HepG2 (cell line): ENCODE measurements at regions not wholly inside any gene's neighbourhood (a gene's known extent, or its start where the extent isn't known, plus 50 kb on each side); places are given as distances from the start of the nearest gene placed in this dataset.

Experiments used
- ATAC-seq: fragments of 200-7000 bp; cut with Tn5 transposase; 3 replicates; pipeline ENCODE4 v1.9.1; 2020; ENCODE audit warnings: mild to moderate bottlenecking, moderate library complexity
- BruUV-seq: library from RNA; stranded (reverse); fragments of 400-500 nt; replicated peaks from 2 replicates; lab custom pipeline; 2021; lab: Mats Ljungman, UMichigan
- CTCF ChIA-PET: fragments of 300-600 bp; formaldehyde crosslinking; extraction: SDS; loops from one replicate; lab custom pipeline; 2021; ENCODE audit warnings: low total read pairs, inconsistent platforms, low intra/inter-chr PET ratio; lab: Yijun Ruan, JAX
- POLR2A ChIA-PET: fragments of 350-600 bp; sonication (Branson Sonifier 250); formaldehyde crosslinking; loops from one replicate; lab custom pipeline; 2020; ENCODE audit warnings: antibody characterized with exemption, inconsistent platforms; lab: Yijun Ruan, JAX
- DNase-seq: peaks from one replicate; pipeline ENCODE4 v3.0.0-alpha.2; 2015; ENCODE audit warnings: low spot score
- FAIRE-seq: peaks from 3 replicates; lab custom pipeline; 2011; peaks lifted over from hg19 to GRCh38; lab: Jason Lieb, UNC
- H2AFZ ChIP-seq: one replicate; pipeline ENCODE4 v1.6.1; 2011; ENCODE audit warnings: low read length, inconsistent platforms
- H3K27ac ChIP-seq: fragments of 300-600 bp; 3 replicates; pipeline ENCODE4 v1.8.0; 2011; ENCODE audit warnings: mixed run types, mild to moderate bottlenecking, mixed read lengths, low read length, inconsistent platforms; ENCODE audit not compliant: insufficient read depth; ENCODE audit errors: extremely low read length
- H3K27me3 ChIP-seq, 2 experiments: fragments of 200-600 bp in 1 of 2; 2 replicates in 1 of 2; 3 replicates in 1 of 2; pipeline versions ENCODE4 v1.6.0 to v1.8.0; 2011; ENCODE audit warnings: low read length in 2 of 2, mild to moderate bottlenecking in 2 of 2, moderate library complexity in 2 of 2, inconsistent platforms in 1 of 2; ENCODE audit not compliant: insufficient read depth in 2 of 2, control insufficient read depth in 1 of 2
- H3K36me3 ChIP-seq, 2 experiments: fragments of 200-600 bp in 1 of 2; replicated peaks in 1 of 2; 2 replicates in 1 of 2; 3 replicates in 1 of 2; pipeline versions ENCODE4 v1.5.1 to v1.8.0; 2011; ENCODE audit warnings: low read length in 2 of 2, inconsistent platforms in 1 of 2; ENCODE audit not compliant: insufficient read depth in 2 of 2, control insufficient read depth in 1 of 2
- H3K4me1 ChIP-seq: 2 replicates; pipeline ENCODE4 v1.5.1; 2012; ENCODE audit warnings: low read length, inconsistent platforms; ENCODE audit not compliant: insufficient read depth
- H3K4me2 ChIP-seq: 2 replicates; pipeline ENCODE4 v1.6.0; 2011; ENCODE audit warnings: low read depth, low read length, inconsistent platforms
- H3K4me3 ChIP-seq, 3 experiments: fragments of 200-600 bp in 1 of 3; sonication (generic), shearing (Covaris generic) in 1 of 3; replicated peaks in 1 of 3; 2 replicates each; pipeline ENCODE4 v1.5.1; 2011 to 2016; ENCODE audit warnings: low read length in 3 of 3, inconsistent platforms in 2 of 3, low read depth in 2 of 3, mild to moderate bottlenecking in 2 of 3, control low read depth in 1 of 3, mixed read lengths in 1 of 3; ENCODE audit not compliant: insufficient read depth in 1 of 3
- H3K79me2 ChIP-seq: one replicate; pipeline ENCODE4 v1.6.1; 2011; ENCODE audit warnings: low read length, inconsistent platforms; ENCODE audit not compliant: insufficient read depth
- H3K9ac ChIP-seq: 2 replicates; pipeline ENCODE4 v1.6.0; 2011; ENCODE audit warnings: mild to moderate bottlenecking, low read depth, low read length, inconsistent platforms; ENCODE audit not compliant: insufficient read depth
- H3K9me3 ChIP-seq: 2 replicates; pipeline ENCODE4 v1.5.1; 2012; ENCODE audit warnings: mild to moderate bottlenecking, low read length
- H4K20me1 ChIP-seq: 2 replicates; pipeline ENCODE4 v1.6.0; 2011; ENCODE audit warnings: inconsistent platforms, mild to moderate bottlenecking, low read length, moderate library complexity; ENCODE audit not compliant: insufficient read depth
- ELF3 ChIP-seq: IDR thresholded peaks from 2 replicates; pipeline ENCODE4 v1.6.1; 2016; ENCODE audit warnings: missing genetic modification reagents, missing compliant biosample characterization
- EP300 ChIP-seq, 3 experiments: sonication (generic) in 1 of 3; formaldehyde crosslinking in 1 of 3; IDR thresholded peaks; 2 replicates each; pipeline versions ENCODE4 v1.5.1 to v1.6.1; 2011 to 2020; ENCODE audit warnings: low read depth in 2 of 3, low read length in 2 of 3, borderline replicate concordance in 1 of 3, improper control_type of control experiment in 1 of 3, mild to moderate bottlenecking in 1 of 3, missing genetic modification reagents in 1 of 3, moderate library complexity in 1 of 3
- KDM5A ChIP-seq: fragments of 200-600 bp; sonication (generic); IDR thresholded peaks from 2 replicates; pipeline ENCODE4 v1.7.0; 2018; ENCODE audit warnings: antibody characterized with exemption, mild to moderate bottlenecking, low read length, borderline replicate concordance
- NR1H2 ChIP-seq: sonication (generic); formaldehyde crosslinking; IDR thresholded peaks from 2 replicates; pipeline ENCODE4 v1.8.1; 2022; ENCODE audit warnings: low read depth, missing genetic modification reagents, borderline replicate concordance
- ZNF557 ChIP-seq: sonication (generic); formaldehyde crosslinking; IDR thresholded peaks from 2 replicates; pipeline ENCODE4 v1.4.0; 2020; ENCODE audit warnings: missing genetic modification reagents
- ZNF607 ChIP-seq: sonication (generic); formaldehyde crosslinking; IDR thresholded peaks from 2 replicates; pipeline ENCODE4 v1.5.1; 2020; ENCODE audit warnings: missing genetic modification reagents, mild to moderate bottlenecking, borderline replicate concordance
- ZSCAN21 ChIP-seq: sonication (generic); formaldehyde crosslinking; IDR thresholded peaks from 2 replicates; pipeline ENCODE4 v1.8.0; 2022; ENCODE audit warnings: mild to moderate bottlenecking, missing genetic modification reagents, moderate library complexity, borderline replicate concordance
- WGBS: methylation state at CpG from one replicate; pipeline ENCODE4 v1.1.6; 2017; ENCODE audit warnings: low lambda C conversion rate; 5-methylcytosine and 5-hydroxymethylcytosine counted together
- in situ Hi-C: cut with HindIII; loops from 2 replicates; pipeline ENCODE4 v1.10.0; 2017; ENCODE audit warnings: low pct_unique_long_range_greater_than_20kb; ENCODE audit not compliant: extremely low pct_ligation_motif_present
- intact Hi-C: fragments of 100-400 bp; cut with micrococcal nuclease; formaldehyde crosslinking; loops from one replicate; pipeline ENCODE4 v1.10.0; 2022; ENCODE audit not compliant: unreplicated experiment
- TF ChIP-seq, protein P1 (sequence below): sonication (generic); IDR thresholded peaks from 2 replicates; pipeline ENCODE4 v1.6.1; 2016; ENCODE audit warnings: low read depth, borderline replicate concordance
- TF ChIP-seq, protein P2 (sequence below): IDR thresholded peaks from 2 replicates; pipeline ENCODE4 v1.6.1; 2016; ENCODE audit warnings: low read depth, borderline replicate concordance
- TF ChIP-seq, protein P3 (sequence below): sonication (generic); formaldehyde crosslinking; IDR thresholded peaks from 2 replicates; pipeline ENCODE4 v1.4.0; 2020; ENCODE audit warnings: mild to moderate bottlenecking, missing genetic modification reagents
- TF ChIP-seq, protein P4 (sequence below): sonication (generic); formaldehyde crosslinking; IDR thresholded peaks from 2 replicates; pipeline ENCODE4 v1.4.0; 2020; ENCODE audit warnings: missing genetic modification reagents

DNA sequence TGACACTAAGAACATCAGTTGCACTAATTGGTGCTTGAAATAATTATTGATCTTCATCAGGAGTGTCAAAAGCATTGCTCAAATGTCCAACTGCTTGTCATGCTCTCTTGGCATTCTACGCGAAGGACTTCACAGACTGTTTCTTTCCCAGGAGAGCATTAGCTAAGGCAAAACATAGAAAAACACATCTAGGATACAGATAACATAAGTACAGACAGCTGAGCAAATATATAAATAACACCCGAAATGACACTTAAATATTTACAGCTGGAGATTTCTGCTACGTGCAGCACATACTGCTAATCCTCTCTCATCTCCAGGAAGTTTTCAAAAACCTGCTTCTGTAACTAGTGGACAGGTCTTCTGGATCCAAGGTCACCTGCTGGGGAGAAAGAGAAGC, 120.0 kb upstream of the PRMT8 start:
- H3K27ac ChIP-seq, result no peak overlapping the region
- H3K9me3 ChIP-seq, result no peaks in the 10 kb centered on the region
- H3K4me1 ChIP-seq, result no peaks in the 10 kb centered on the region
- no TSS peak for BruUV-seq
- no peaks in the 10 kb centered on the region for H3K36me3 ChIP-seq
- intact Hi-C loops, result no loop called here
- H3K4me3 ChIP-seq, result no peak overlapping the region
- no peak overlapping the region for H3K4me2 ChIP-seq
- peaks cover 4 to 32% of the 10 kb centered on the region in 2 experiments for H3K27me3 ChIP-seq
- TF ChIP-seq EP300 (IDR thresholded peaks at IDR 0.05; ENCODE audit: low read depth in 2 of 2, low read length in 2 of 2), result no peak
- no peak for TF ChIP-seq EP300 (CRISPR knock-in tag; IDR thresholded peaks at IDR 0.05; ENCODE audit: borderline replicate concordance)
- TF ChIP-seq, protein P1, sequence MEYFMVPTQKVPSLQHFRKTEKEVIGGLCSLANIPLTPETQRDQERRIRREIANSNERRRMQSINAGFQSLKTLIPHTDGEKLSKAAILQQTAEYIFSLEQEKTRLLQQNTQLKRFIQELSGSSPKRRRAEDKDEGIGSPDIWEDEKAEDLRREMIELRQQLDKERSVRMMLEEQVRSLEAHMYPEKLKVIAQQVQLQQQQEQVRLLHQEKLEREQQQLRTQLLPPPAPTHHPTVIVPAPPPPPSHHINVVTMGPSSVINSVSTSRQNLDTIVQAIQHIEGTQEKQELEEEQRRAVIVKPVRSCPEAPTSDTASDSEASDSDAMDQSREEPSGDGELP, result peak; percentile 53; the same call in 1 of the 2 replicates
- TF ChIP-seq, all 625 proteins: peak for 1
- Histone ChIP-seq H4K20me1 (peaks cover 4% of the 10 kb centered on the region; the same call in 1 of the 2 replicates), H2AFZ (no peak overlapping the region), H3K9ac (no peak overlapping the region), H3K79me2 (no peaks in the 10 kb centered on the region)
- FAIRE-seq (no peak), DNase-seq (no peak), ATAC-seq (no peak)
- ChIA-PET CTCF (no interaction called here), POLR2A (no interaction called here)
- 3% methylated on average over 4 of the region's 4 CpGs for WGBS
- in situ Hi-C loops, result no loop called here

DNA sequence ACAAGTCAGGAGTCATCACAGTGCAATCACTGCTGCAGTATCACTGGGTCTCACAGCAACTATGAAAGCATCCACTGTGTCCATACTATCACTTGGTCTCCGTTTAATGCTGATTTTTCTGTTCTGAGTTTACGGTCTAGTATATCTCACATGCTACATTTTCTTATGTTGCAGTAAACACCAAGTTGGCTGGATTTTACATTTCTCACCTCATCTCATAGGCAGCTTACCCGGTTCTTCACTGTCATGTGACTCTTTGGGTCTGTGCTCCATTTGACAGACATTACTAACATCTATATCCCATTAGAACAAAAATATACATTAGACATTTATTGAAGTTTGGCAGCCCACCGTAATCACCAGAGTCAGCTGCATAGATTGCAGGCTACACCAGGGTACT, 115.7 kb upstream of the PRMT8 start:
- ChIA-PET CTCF (no interaction called here), POLR2A (no interaction called here)
- FAIRE-seq (no peak), DNase-seq (no peak), ATAC-seq (no peak)
- Histone ChIP-seq H3K79me2 (no peaks in the 10 kb centered on the region), H4K20me1 (no peaks in the 10 kb centered on the region), H3K27ac (no peak overlapping the region), H3K4me1 (no peaks in the 10 kb centered on the region), H3K4me2 (no peak overlapping the region), H3K27me3 (peaks cover 0 to 6% of the 10 kb centered on the region in 2 experiments; a peak in 2 of 5 replicates), H3K9ac (no peak overlapping the region), H3K4me3 (no peak overlapping the region), H3K9me3 (no peaks in the 10 kb centered on the region), H3K36me3 (no peaks in the 10 kb centered on the region), H2AFZ (no peak overlapping the region)
- intact Hi-C loops (no loop called here), in situ Hi-C loops (no loop called here)
- BruUV-seq, result no TSS peak
- TF ChIP-seq, protein P2, sequence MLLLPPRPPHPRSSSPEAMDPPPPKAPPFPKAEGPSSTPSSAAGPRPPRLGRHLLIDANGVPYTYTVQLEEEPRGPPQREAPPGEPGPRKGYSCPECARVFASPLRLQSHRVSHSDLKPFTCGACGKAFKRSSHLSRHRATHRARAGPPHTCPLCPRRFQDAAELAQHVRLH (CRISPR knock-in tag), result no peak
- no peak for TF ChIP-seq KDM5A
- TF ChIP-seq, protein P3, sequence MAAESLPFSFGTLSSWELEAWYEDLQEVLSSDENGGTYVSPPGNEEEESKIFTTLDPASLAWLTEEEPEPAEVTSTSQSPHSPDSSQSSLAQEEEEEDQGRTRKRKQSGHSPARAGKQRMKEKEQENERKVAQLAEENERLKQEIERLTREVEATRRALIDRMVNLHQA (CRISPR knock-in tag), result no peak
- no peak for TF ChIP-seq ZNF607 (CRISPR knock-in tag)
- TF ChIP-seq ELF3, result no peak
- TF ChIP-seq ZSCAN21, result no peak
- TF ChIP-seq NR1H2 (CRISPR knock-in tag), result no peak
- TF ChIP-seq, protein P4, sequence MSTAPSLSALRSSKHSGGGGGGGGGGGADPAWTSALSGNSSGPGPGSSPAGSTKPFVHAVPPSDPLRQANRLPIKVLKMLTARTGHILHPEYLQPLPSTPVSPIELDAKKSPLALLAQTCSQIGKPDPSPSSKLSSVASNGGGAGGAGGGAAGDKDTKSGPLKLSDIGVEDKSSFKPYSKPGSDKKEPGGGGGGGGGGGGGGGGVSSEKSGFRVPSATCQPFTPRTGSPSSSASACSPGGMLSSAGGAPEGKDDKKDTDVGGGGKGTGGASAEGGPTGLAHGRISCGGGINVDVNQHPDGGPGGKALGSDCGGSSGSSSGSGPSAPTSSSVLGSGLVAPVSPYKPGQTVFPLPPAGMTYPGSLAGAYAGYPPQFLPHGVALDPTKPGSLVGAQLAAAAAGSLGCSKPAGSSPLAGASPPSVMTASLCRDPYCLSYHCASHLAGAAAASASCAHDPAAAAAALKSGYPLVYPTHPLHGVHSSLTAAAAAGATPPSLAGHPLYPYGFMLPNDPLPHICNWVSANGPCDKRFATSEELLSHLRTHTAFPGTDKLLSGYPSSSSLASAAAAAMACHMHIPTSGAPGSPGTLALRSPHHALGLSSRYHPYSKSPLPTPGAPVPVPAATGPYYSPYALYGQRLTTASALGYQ (CRISPR knock-in tag), result no peak
- no peak for TF ChIP-seq ZNF557 (CRISPR knock-in tag)
- WGBS, result 26% methylated on average over 4 of the region's 4 CpGs
